Smooth muscle cell (in vitro differentiated cells): ENCODE measurements at regions not wholly inside any gene's neighbourhood (a gene's known extent, or its start where the extent isn't known, plus 50 kb on each side); places are given as distances from the start of the nearest gene placed in this dataset.

ENCODE experiments used
- DNase-seq: peaks from one replicate; lab custom pipeline; 2025; ENCODE audit not compliant: unreplicated experiment; lab: John Stamatoyannopoulos, UW
- H2AFZ ChIP-seq: fragments of 200-600 bp; sonication (generic); 2 replicates; pipeline ENCODE4 v1.6.0; 2016; ENCODE audit warnings: antibody characterized with exemption, low read depth, mild to moderate bottlenecking
- H3F3A ChIP-seq: fragments of 200-600 bp; sonication (generic); 2 replicates; pipeline ENCODE4 v1.6.0; 2017; ENCODE audit warnings: antibody characterized with exemption, low read depth
- H3K27ac ChIP-seq: fragments of 200-600 bp; sonication (generic); 2 replicates; pipeline ENCODE4 v1.5.1; 2016; ENCODE audit warnings: low read depth, mild to moderate bottlenecking
- H3K27me3 ChIP-seq: fragments of 200-600 bp; sonication (generic); 2 replicates; pipeline ENCODE4 v1.6.1; 2016; ENCODE audit warnings: low read depth, mild to moderate bottlenecking
- H3K36me3 ChIP-seq: fragments of 200-600 bp; sonication (generic); 2 replicates; pipeline ENCODE4 v1.5.1; 2016; ENCODE audit warnings: low read depth
- H3K4me1 ChIP-seq: fragments of 200-600 bp; sonication (generic); 2 replicates; pipeline ENCODE4 v1.5.1; 2016; ENCODE audit warnings: low read depth
- H3K4me2 ChIP-seq: fragments of 200-600 bp; sonication (generic); 2 replicates; pipeline ENCODE4 v1.6.0; 2016; ENCODE audit warnings: mild to moderate bottlenecking
- H3K4me3 ChIP-seq: fragments of 200-600 bp; sonication (generic); 2 replicates; pipeline ENCODE4 v1.5.1; 2016; ENCODE audit warnings: mild to moderate bottlenecking
- H3K79me2 ChIP-seq: fragments of 200-600 bp; sonication (generic); 2 replicates; pipeline ENCODE4 v1.6.0; 2016; ENCODE audit warnings: low read depth, mild to moderate bottlenecking
- H3K9ac ChIP-seq: fragments of 200-600 bp; sonication (generic); 2 replicates; pipeline ENCODE4 v1.6.0; 2016; ENCODE audit warnings: low read depth
- H3K9me3 ChIP-seq: fragments of 200-600 bp; sonication (generic); replicated peaks from 2 replicates; pipeline ENCODE4 v1.5.1; 2016; ENCODE audit warnings: low read depth
- H4K20me1 ChIP-seq: fragments of 200-600 bp; sonication (generic); 2 replicates; pipeline ENCODE4 v1.6.0; 2016; ENCODE audit warnings: low read depth
- CTCF ChIP-seq: fragments of 200-600 bp; sonication (generic); IDR thresholded peaks from 2 replicates; pipeline ENCODE4 v1.5.1; 2017; ENCODE audit warnings: borderline replicate concordance, mild to moderate bottlenecking, antibody characterized with exemption; ENCODE audit not compliant: insufficient read depth, poor library complexity, severe bottlenecking
- WGBS: methylation state at CpG from one replicate; pipeline ENCODE4 v1.1.7; 2016; ENCODE audit warnings: low lambda C conversion rate; 5-methylcytosine and 5-hydroxymethylcytosine counted together

GRCh38 chr4:111483375-111484169 lies 661.7 kb upstream of the FAM241A start:
- no peak for TF ChIP-seq CTCF
- Histone ChIP-seq H3F3A (no peaks in the 10 kb centered on the region), H3K79me2 (no peaks in the 10 kb centered on the region), H4K20me1 (no peaks in the 10 kb centered on the region), H3K4me1 (no peaks in the 10 kb centered on the region), H3K9ac (no peak overlapping the region), H3K36me3 (no peaks in the 10 kb centered on the region), H3K27me3 (no peaks in the 10 kb centered on the region), H3K27ac (no peak overlapping the region), H2AFZ (no peak overlapping the region), H3K4me2 (no peak overlapping the region), H3K9me3 (no peaks in the 10 kb centered on the region), H3K4me3 (no peak overlapping the region)
- WGBS: 96% methylated on average over 8 of the region's 8 CpGs
- DNase-seq: no peak

- no peak for DNase-seq
- no peak for TF ChIP-seq CTCF
- Histone ChIP-seq H3K4me3 (no peak overlapping the region), H3F3A (peaks cover 8% of the 10 kb centered on the region), H3K27ac (peak overlapping the region; percentile 95), H2AFZ (no peak overlapping the region), H3K9me3 (no peaks in the 10 kb centered on the region), H3K36me3 (no peaks in the 10 kb centered on the region), H3K27me3 (no peaks in the 10 kb centered on the region), H3K4me1 (peaks cover 32% of the 10 kb centered on the region), H3K9ac (no peak overlapping the region), H3K79me2 (no peaks in the 10 kb centered on the region), H3K4me2 (peak overlapping the region; percentile 75), H4K20me1 (no peaks in the 10 kb centered on the region)
- 25% methylated on average over 1 of the region's 1 CpG for WGBS
Observed at GRCh38 chr4:111492496-111492895, 652.8 kb upstream of the FAM241A start.

GRCh38 chr4:111494471-111494870 lies 650.8 kb upstream of the FAM241A start:
- H3K4me1 ChIP-seq: peaks cover 32% of the 10 kb centered on the region
- peak overlapping the region; percentile 12 for H3K4me3 ChIP-seq
- peaks cover 8% of the 10 kb centered on the region for H3F3A ChIP-seq

More at GRCh38 chr4:111494471-111494870, 650.8 kb upstream of the FAM241A start:
- TF ChIP-seq CTCF: no peak
- Histone ChIP-seq H3K4me2 (peak overlapping the region; percentile 75), H3K9ac (peak overlapping the region; percentile 77), H3K27me3 (no peaks in the 10 kb centered on the region), H4K20me1 (no peaks in the 10 kb centered on the region), H3K79me2 (no peaks in the 10 kb centered on the region), H2AFZ (no peak overlapping the region), H3K36me3 (no peaks in the 10 kb centered on the region), H3K9me3 (no peaks in the 10 kb centered on the region), H3K27ac (peak overlapping the region; percentile 95)
- no peak for DNase-seq
- 15% methylated on average over 2 of the region's 2 CpGs for WGBS
